HG03439 (cell line): ENCODE measurements at regions not wholly inside any gene's neighbourhood (a gene's known extent, or its start where the extent isn't known, plus 50 kb on each side); places are given as distances from the start of the nearest gene placed in this dataset.
A peak's percentile ranks its signal among the peaks of the same experiment; 100 is the strongest.

Source experiments
- ATAC-seq: cut with Tn5 transposase; IDR thresholded peaks from one replicate; pipeline ENCODE4 v1.9.1; 2021; ENCODE audit warnings: mild to moderate bottlenecking, moderate library complexity; ENCODE audit not compliant: unreplicated experiment

GRCh38 chr16:80055831-80056230, 455.3 kb upstream of the MAF start:
- no peak for ATAC-seq

GRCh38 chr16:80054647-80055046, 454.1 kb upstream of the MAF start:
- no peak for ATAC-seq

GRCh38 chr16:80051040-80051439, 450.5 kb upstream of the MAF start:
- ATAC-seq = no peak

- no peak for ATAC-seq
These were observed 447.7 kb upstream of the MAF start for GRCh38 chr16:80048250-80048649.

- no peak for ATAC-seq
These were observed 447.3 kb upstream of the MAF start for GRCh38 chr16:80047842-80048241.

GRCh38 chr16:80046848-80047247, 446.3 kb upstream of the MAF start:
- no peak for ATAC-seq

- no peak for ATAC-seq
These were observed 445.7 kb upstream of the MAF start for GRCh38 chr16:80046261-80046660.

- ATAC-seq = no peak
These were observed 445.3 kb upstream of the MAF start for GRCh38 chr16:80045861-80046260.

GRCh38 chr16:80041410-80041809, 440.9 kb upstream of the MAF start:
- no peak for ATAC-seq

GRCh38 chr16:80040814-80041213, 440.3 kb upstream of the MAF start:
- no peak for ATAC-seq

GRCh38 chr16:80040413-80040812, 439.9 kb upstream of the MAF start:
- no peak for ATAC-seq

GRCh38 chr16:80039777-80040176, 439.2 kb upstream of the MAF start:
- no peak for ATAC-seq

- ATAC-seq = no peak
These were observed 438.0 kb upstream of the MAF start for GRCh38 chr16:80038566-80038965.

GRCh38 chr16:80034948-80035663, 434.6 kb upstream of the MAF start:
- no peak for ATAC-seq

GRCh38 chr16:80034469-80034826, 433.9 kb upstream of the MAF start:
- no peak for ATAC-seq

GRCh38 chr16:80033783-80034468, 433.4 kb upstream of the MAF start:
- no peak for ATAC-seq

GRCh38 chr16:80029761-80030481, 429.4 kb upstream of the MAF start:
- ATAC-seq = no peak

- no peak for ATAC-seq
These were observed 428.8 kb upstream of the MAF start for GRCh38 chr16:80029381-80029630.

- ATAC-seq = no peak
These were observed 428.2 kb upstream of the MAF start for GRCh38 chr16:80028581-80029380.

GRCh38 chr16:80027007-80027965, 426.7 kb upstream of the MAF start:
- ATAC-seq = peak; percentile 49
